Mesenchymal stem cell (in vitro differentiated cells and primary cell): ENCODE measurements at regions not wholly inside any gene's neighbourhood (a gene's known extent, or its start where the extent isn't known, plus 50 kb on each side); places are given as distances from the start of the nearest gene placed in this dataset.

Source experiments
- DNase-seq: peaks from one replicate; pipeline ENCODE4 v3.0.0-alpha.2; 2013
- H2AFZ ChIP-seq: one replicate; pipeline ENCODE4 v1.6.1; 2013; ENCODE audit warnings: low read depth, mild to moderate bottlenecking, control low read depth, inconsistent platforms, low read length, moderate library complexity
- H2AK5ac ChIP-seq: 2 replicates; pipeline ENCODE4 v1.6.1; 2013; ENCODE audit warnings: low read length, moderate library complexity, mild to moderate bottlenecking, inconsistent platforms; ENCODE audit not compliant: severe bottlenecking
- H2BK120ac ChIP-seq: one replicate; pipeline ENCODE4 v1.6.1; 2013; ENCODE audit warnings: low read depth, mild to moderate bottlenecking, inconsistent platforms, low read length, moderate library complexity
- H2BK12ac ChIP-seq, 2 experiments: one replicate each; pipeline ENCODE4 v1.6.1; 2013; ENCODE audit warnings: inconsistent platforms in 2 of 2, low read length in 2 of 2, mild to moderate bottlenecking in 2 of 2, moderate library complexity in 2 of 2, control low read depth in 1 of 2
- H2BK15ac ChIP-seq: one replicate; pipeline ENCODE4 v1.6.1; 2013; ENCODE audit warnings: mild to moderate bottlenecking, low read depth, inconsistent platforms; ENCODE audit not compliant: poor library complexity, severe bottlenecking
- H2BK5ac ChIP-seq: 2 replicates; pipeline ENCODE4 v1.6.1; 2013; ENCODE audit warnings: low read depth, mild to moderate bottlenecking, low read length, control low read depth, inconsistent platforms; ENCODE audit not compliant: poor library complexity, severe bottlenecking
- H3K14ac ChIP-seq, 2 experiments: one replicate each; pipeline ENCODE4 v1.6.1; 2013; ENCODE audit warnings: inconsistent platforms in 2 of 2, low read length in 2 of 2, control low read depth in 1 of 2, mild to moderate bottlenecking in 1 of 2, moderate library complexity in 1 of 2
- H3K18ac ChIP-seq, 2 experiments: one replicate each; pipeline ENCODE4 v1.6.1; 2013; ENCODE audit warnings: inconsistent platforms in 2 of 2, low read length in 2 of 2, control low read depth in 1 of 2, low read depth in 1 of 2, mild to moderate bottlenecking in 1 of 2
- H3K23ac ChIP-seq, 2 experiments: one replicate each; pipeline ENCODE4 v1.6.1; 2013; ENCODE audit warnings: inconsistent platforms in 2 of 2, low read length in 2 of 2, mild to moderate bottlenecking in 2 of 2, moderate library complexity in 2 of 2, control low read depth in 1 of 2
- H3K27ac ChIP-seq: 2 replicates; pipeline ENCODE4 v1.5.1; 2013; ENCODE audit warnings: mild to moderate bottlenecking, moderate library complexity, low read length, control low read depth, inconsistent platforms; ENCODE audit not compliant: poor library complexity, severe bottlenecking
- H3K27me3 ChIP-seq, 2 experiments: 2 replicates each; pipeline versions ENCODE4 v1.6.1 to v1.7.0; 2013; ENCODE audit warnings: low read length in 2 of 2, mild to moderate bottlenecking in 2 of 2, moderate library complexity in 2 of 2, control low read depth in 1 of 2, inconsistent platforms in 1 of 2; ENCODE audit not compliant: control insufficient read depth in 1 of 2, insufficient read depth in 1 of 2
- H3K36me3 ChIP-seq, 2 experiments: 2 replicates each; pipeline versions ENCODE4 v1.6.1 to v1.7.0; 2013; ENCODE audit warnings: low read length in 2 of 2, control low read depth in 1 of 2, inconsistent platforms in 1 of 2, low read depth in 1 of 2, mild to moderate bottlenecking in 1 of 2; ENCODE audit not compliant: insufficient read depth in 2 of 2, control insufficient read depth in 1 of 2
- H3K4ac ChIP-seq, 2 experiments: one replicate each; pipeline ENCODE4 v1.6.1; 2013; ENCODE audit warnings: inconsistent platforms in 2 of 2, low read length in 2 of 2, mild to moderate bottlenecking in 2 of 2, moderate library complexity in 2 of 2, control low read depth in 1 of 2, low read depth in 1 of 2
- H3K4me1 ChIP-seq: 2 replicates; pipeline ENCODE4 v1.6.1; 2013; ENCODE audit warnings: low read depth, low read length, control low read depth; ENCODE audit not compliant: control insufficient read depth, insufficient read depth
- H3K4me2 ChIP-seq: 2 replicates; pipeline ENCODE4 v1.6.1; 2013; ENCODE audit warnings: low read length, mild to moderate bottlenecking, inconsistent platforms; ENCODE audit not compliant: poor library complexity, severe bottlenecking
- H3K4me3 ChIP-seq, 2 experiments: 2 replicates each; pipeline versions ENCODE4 v1.5.1 to v1.7.0; 2013; ENCODE audit warnings: low read length in 2 of 2, mild to moderate bottlenecking in 2 of 2, control low read depth in 1 of 2, low read depth in 1 of 2; ENCODE audit not compliant: insufficient read depth in 1 of 2
- H3K79me1 ChIP-seq: replicated peaks from 2 replicates; pipeline ENCODE4 v1.6.1; 2013; ENCODE audit warnings: mild to moderate bottlenecking, control low read depth, low read length, inconsistent platforms; ENCODE audit not compliant: poor library complexity, severe bottlenecking
- H3K9ac ChIP-seq: 2 replicates; pipeline ENCODE4 v1.7.0; 2013; ENCODE audit warnings: mild to moderate bottlenecking, low read length, moderate library complexity
- H3K9me3 ChIP-seq: 2 replicates; pipeline ENCODE4 v1.7.0; 2013; ENCODE audit warnings: mild to moderate bottlenecking, low read length; ENCODE audit not compliant: control insufficient read depth
- H4K8ac ChIP-seq: one replicate; pipeline ENCODE4 v1.6.1; 2013; ENCODE audit warnings: inconsistent platforms, mild to moderate bottlenecking, low read length, moderate library complexity
- H4K91ac ChIP-seq: one replicate; pipeline ENCODE4 v1.6.1; 2013; ENCODE audit warnings: mild to moderate bottlenecking, low read length, inconsistent platforms
- whole genome bisulfite sequencing: methylation state at CpG from one replicate; pipeline ENCODE4 v1.1.7; 2013; ENCODE audit warnings: mixed read lengths; 5-methylcytosine and 5-hydroxymethylcytosine counted together

DNA sequence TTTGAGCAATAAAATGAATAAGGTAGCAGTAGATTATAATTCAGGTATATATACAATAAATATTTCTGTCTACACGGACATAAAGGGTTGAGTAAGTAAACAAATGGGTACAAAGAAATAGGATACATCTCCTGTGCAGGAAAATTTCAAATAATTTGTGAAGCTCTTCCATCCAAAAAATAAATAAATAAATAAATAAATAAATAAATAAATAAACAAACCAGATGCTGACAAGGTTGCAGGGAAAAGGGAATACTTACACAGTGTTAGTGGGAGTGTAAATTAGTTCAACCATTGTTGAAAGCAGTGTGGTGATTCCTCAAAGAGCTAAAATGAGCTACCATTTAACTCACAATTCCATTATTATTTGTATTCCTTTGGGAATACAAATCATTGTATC is 227.3 kb upstream of the CDH18 start:
- WGBS: no CpG with 5 or more reads among the region's 1 CpG
- Histone ChIP-seq H2AFZ (no peak overlapping the region), H2BK5ac (no peak overlapping the region)

DNA sequence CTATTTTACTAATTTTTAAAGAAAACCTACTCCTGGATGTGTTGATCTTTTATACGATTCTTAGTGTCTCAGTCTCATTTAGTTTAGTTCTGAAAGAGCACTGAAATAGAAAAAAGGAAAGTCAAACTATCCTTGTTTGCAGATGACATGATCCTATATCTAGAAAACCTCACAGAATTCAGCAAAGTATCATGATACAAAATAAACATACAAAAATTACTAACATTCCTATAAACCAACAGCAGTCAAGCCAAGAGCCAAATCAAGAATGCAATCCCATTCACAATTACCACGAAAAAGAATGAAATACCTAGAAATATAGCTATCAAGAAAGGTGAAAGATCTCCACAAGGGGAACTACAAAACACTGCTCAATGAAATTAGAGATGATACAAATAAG is 225.8 kb upstream of the CDH18 start:
- Histone ChIP-seq H3K79me1 (no peaks in the 10 kb centered on the region), H2BK15ac (no peak overlapping the region), H3K23ac (no peak overlapping the region), H3K18ac (no peak overlapping the region), H3K4me2 (no peak overlapping the region), H2AK5ac (no peak overlapping the region), H3K9ac (no peak overlapping the region), H3K4ac (no peak overlapping the region), H3K14ac (no peak overlapping the region), H3K27ac (no peak overlapping the region), H4K8ac (no peak overlapping the region), H4K91ac (no peak overlapping the region), H3K36me3 (no peaks in the 10 kb centered on the region), H3K4me1 (no peaks in the 10 kb centered on the region), H3K4me3 (no peak overlapping the region), H3K27me3 (no peaks in the 10 kb centered on the region), H2BK120ac (no peak overlapping the region), H2BK12ac (no peak overlapping the region), H2BK5ac (no peak overlapping the region), H2AFZ (no peak overlapping the region), H3K9me3 (no peaks in the 10 kb centered on the region)
- no peak for DNase-seq
- no CpG with 5 or more reads among the region's 2 CpGs for WGBS

More for the DNA sequence above, 227.3 kb upstream of the CDH18 start:
- Histone ChIP-seq H4K91ac (no peak overlapping the region), H2AK5ac (no peak overlapping the region), H3K4me1 (no peaks in the 10 kb centered on the region), H3K9ac (no peak overlapping the region), H3K4ac (no peak overlapping the region), H3K23ac (no peak overlapping the region), H3K4me2 (no peak overlapping the region), H3K9me3 (no peaks in the 10 kb centered on the region), H3K27me3 (no peaks in the 10 kb centered on the region), H3K36me3 (no peaks in the 10 kb centered on the region), H3K4me3 (no peak overlapping the region), H3K79me1 (no peaks in the 10 kb centered on the region), H3K27ac (no peak overlapping the region), H2BK120ac (no peak overlapping the region), H2BK12ac (no peak overlapping the region), H2BK15ac (no peak overlapping the region), H3K14ac (no peak overlapping the region), H3K18ac (no peak overlapping the region), H4K8ac (no peak overlapping the region)
- DNase-seq: no peak

DNA sequence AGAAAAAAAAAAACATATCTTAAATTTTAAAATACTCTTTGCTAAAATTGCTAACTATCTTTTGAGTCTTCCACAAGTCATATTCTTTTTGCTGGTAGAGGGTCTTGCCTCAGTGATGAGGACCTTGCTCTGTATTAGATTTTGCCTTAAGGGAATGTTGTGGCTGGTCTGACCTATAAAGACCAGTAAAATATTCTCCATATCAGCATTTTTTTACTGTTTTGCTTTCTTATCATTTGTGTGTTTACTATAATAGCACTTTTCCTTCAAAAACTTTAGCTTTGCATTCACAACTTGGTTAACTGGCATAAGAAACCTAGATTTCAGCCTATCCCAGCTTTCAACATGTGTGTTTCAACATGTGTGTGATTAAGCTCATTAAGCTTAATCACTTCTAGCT is 224.7 kb upstream of the CDH18 start:
- no peak overlapping the region for H2BK15ac ChIP-seq
- H3K36me3 ChIP-seq: no peaks in the 10 kb centered on the region
- no peak overlapping the region for H4K91ac ChIP-seq
- H3K79me1 ChIP-seq: no peaks in the 10 kb centered on the region
- no peak overlapping the region for H3K4me2 ChIP-seq
- DNase-seq: no peak
- no peaks in the 10 kb centered on the region for H3K9me3 ChIP-seq
- no peak overlapping the region for H2AK5ac ChIP-seq
- H3K23ac ChIP-seq: no peak overlapping the region
- no peak overlapping the region for H2BK5ac ChIP-seq
- no peak overlapping the region for H4K8ac ChIP-seq
- no peak overlapping the region for H3K4me3 ChIP-seq
- H2BK120ac ChIP-seq: no peak overlapping the region
- no peak overlapping the region for H3K27ac ChIP-seq
- H3K4ac ChIP-seq: no peak overlapping the region
- H3K18ac ChIP-seq: no peak overlapping the region
- no peaks in the 10 kb centered on the region for H3K4me1 ChIP-seq
- no peak overlapping the region for H2BK12ac ChIP-seq
- no peaks in the 10 kb centered on the region for H3K27me3 ChIP-seq
- no peak overlapping the region for H3K9ac ChIP-seq
- H3K14ac ChIP-seq: no peak overlapping the region
- no peak overlapping the region for H2AFZ ChIP-seq

DNA sequence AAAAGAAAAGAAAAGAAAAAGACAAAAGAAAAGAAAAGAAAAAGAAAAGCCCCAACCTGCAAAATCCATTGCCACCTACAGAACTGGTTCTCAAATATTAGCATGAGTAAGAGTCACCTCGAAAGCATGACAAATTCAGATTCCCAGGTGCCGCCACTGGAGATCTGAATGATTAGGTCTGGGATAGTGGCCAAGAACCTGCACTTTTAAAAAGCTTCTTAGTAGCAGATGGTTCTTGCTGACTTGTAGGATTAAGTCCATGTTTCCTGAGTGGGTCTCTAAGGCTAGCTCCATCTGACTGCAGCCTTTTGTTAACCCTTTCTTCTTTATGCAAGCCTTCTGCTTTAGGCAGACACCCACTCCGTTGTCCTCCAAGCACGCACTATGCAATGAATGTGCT is 178.5 kb upstream of the CDH18 start:
- H3K9me3 ChIP-seq: no peaks in the 10 kb centered on the region
- H2BK5ac ChIP-seq: no peak overlapping the region
- H2BK12ac ChIP-seq: no peak overlapping the region
- no peaks in the 10 kb centered on the region for H3K79me1 ChIP-seq
- no peak overlapping the region for H3K9ac ChIP-seq
- H3K4me2 ChIP-seq: no peak overlapping the region
- no peak overlapping the region for H2AK5ac ChIP-seq
- no peak overlapping the region for H4K8ac ChIP-seq
- DNase-seq: no peak
- no peak overlapping the region for H2BK120ac ChIP-seq
- 91% methylated on average over 4 of the region's 4 CpGs for WGBS
- H3K27me3 ChIP-seq: no peaks in the 10 kb centered on the region
- H3K4ac ChIP-seq: no peak overlapping the region
- H2AFZ ChIP-seq: no peak overlapping the region
- H3K4me1 ChIP-seq: no peaks in the 10 kb centered on the region
- no peak overlapping the region for H2BK15ac ChIP-seq
- no peak overlapping the region for H3K4me3 ChIP-seq
- no peak overlapping the region for H3K27ac ChIP-seq
- no peak overlapping the region for H3K14ac ChIP-seq
- H3K23ac ChIP-seq: no peak overlapping the region
- H3K36me3 ChIP-seq: no peaks in the 10 kb centered on the region
- H3K18ac ChIP-seq: no peak overlapping the region
- no peak overlapping the region for H4K91ac ChIP-seq
